CD4-positive, alpha-beta T cell (primary cell): ENCODE measurements at regions not wholly inside any gene's neighbourhood (a gene's known extent, or its start where the extent isn't known, plus 50 kb on each side); places are given as distances from the start of the nearest gene placed in this dataset.

ENCODE experiments used
- ATAC-seq: fragments of 200-7000 bp; cut with Tn5 transposase; one replicate; pipeline ENCODE4 v1.10.0; 2022; ENCODE audit warnings: mild to moderate bottlenecking; ENCODE audit not compliant: poor library complexity
- CTCF ChIA-PET: fragments of 350-600 bp; sonication (Branson Sonifier 250); formaldehyde crosslinking; loops from one replicate; lab custom pipeline; 2021; ENCODE audit warnings: antibody characterized with exemption, inconsistent platforms; lab: Charles Lee
- POLR2A ChIA-PET: fragments of 350-600 bp; sonication (Branson Sonifier 250); formaldehyde crosslinking; loops from one replicate; lab custom pipeline; 2021; ENCODE audit warnings: antibody characterized with exemption, inconsistent platforms; lab: Charles Lee
- DNase-seq, 14 experiments: peaks; one replicate each; pipeline ENCODE4 v3.0.0-alpha.2; 2013 to 2020; ENCODE audit warnings: mixed read lengths in 2 of 14
- H3K27ac ChIP-seq, 2 donors: one replicate each; pipeline versions ENCODE4 v1.5.1 to v1.7.0; 2013; ENCODE audit warnings: low read length in 2 of 2, low read depth in 1 of 2, mild to moderate bottlenecking in 1 of 2
- H3K27me3 ChIP-seq, 2 experiments: 1 replicate in 1 of 2; 2 replicates in 1 of 2; pipeline versions ENCODE4 v1.6.1 to v1.7.0; 2013; ENCODE audit warnings: low read length in 2 of 2, control low read depth in 1 of 2, mild to moderate bottlenecking in 1 of 2, moderate library complexity in 1 of 2; ENCODE audit not compliant: insufficient read depth in 2 of 2, control insufficient read depth in 1 of 2
- H3K36me3 ChIP-seq: one replicate; pipeline ENCODE4 v1.6.1; 2013; ENCODE audit warnings: low read length, control low read depth; ENCODE audit not compliant: insufficient read depth
- H3K4me1 ChIP-seq: one replicate; pipeline ENCODE4 v1.6.1; 2013; ENCODE audit warnings: low read length, control low read depth; ENCODE audit not compliant: insufficient read depth
- H3K4me3 ChIP-seq: one replicate; pipeline ENCODE4 v1.5.1; 2013; ENCODE audit warnings: mild to moderate bottlenecking, low read length, moderate library complexity
- H3K9me3 ChIP-seq, 2 experiments: 1 replicate in 1 of 2; 2 replicates in 1 of 2; pipeline versions ENCODE4 v1.6.1 to v1.7.0; 2013; ENCODE audit warnings: low read length in 2 of 2, mild to moderate bottlenecking in 2 of 2, control low read depth in 1 of 2, moderate library complexity in 1 of 2; ENCODE audit not compliant: control insufficient read depth in 1 of 2, insufficient read depth in 1 of 2
- H3K27ac Mint-ChIP-seq: one replicate; pipeline ENCODE4 v1.8.0; 2020; ENCODE audit warnings: mixed read lengths
- H3K27me3 Mint-ChIP-seq: one replicate; pipeline ENCODE4 v1.8.0; 2021; ENCODE audit warnings: mixed read lengths
- H3K36me3 Mint-ChIP-seq: one replicate; pipeline ENCODE4 v1.8.0; 2021; ENCODE audit warnings: low read depth, mixed read lengths
- H3K4me1 Mint-ChIP-seq: one replicate; pipeline ENCODE4 v1.8.0; 2021; ENCODE audit warnings: low read depth, mixed read lengths
- H3K4me3 Mint-ChIP-seq: one replicate; pipeline ENCODE4 v1.8.0; 2020; ENCODE audit warnings: mild to moderate bottlenecking, mixed read lengths
- H3K9me3 Mint-ChIP-seq: one replicate; pipeline ENCODE4 v1.8.0; 2020; ENCODE audit warnings: mixed read lengths
- intact Hi-C, 2 experiments: fragments of 100-400 bp; cut with DNase I in 1 of 2; cut with micrococcal nuclease in 1 of 2; formaldehyde crosslinking; loops; one replicate each; pipeline versions ENCODE4 v1.15.1 to v1.9.0; 2023 to 2025; cut with DNase I, micrococcal nuclease
- TF ChIP-seq, protein P1 (sequence below): fragments of 200-600 bp; IDR thresholded peaks from one replicate; pipeline ENCODE4 v1.8.0; 2022; ENCODE audit warnings: antibody characterized with exemption, mild to moderate bottlenecking

DNA sequence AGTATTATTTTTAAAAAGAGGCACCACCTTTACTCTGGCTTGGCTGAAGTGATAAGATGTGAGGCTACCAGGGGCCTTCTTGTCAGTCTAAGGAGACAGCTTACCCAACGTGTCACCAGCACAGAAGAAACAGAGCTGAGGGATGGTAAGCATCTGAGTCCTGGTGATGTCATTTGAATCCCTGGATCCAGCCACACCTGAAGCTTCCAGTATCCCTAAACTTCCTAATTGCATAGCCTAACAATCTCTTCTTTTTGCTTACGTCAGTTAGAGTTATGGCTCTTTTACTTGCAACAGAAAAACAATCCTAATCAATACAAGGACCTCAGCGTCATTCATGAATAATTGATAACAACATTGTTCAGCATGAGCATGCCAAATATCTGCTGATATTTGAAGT lies 436.6 kb downstream of the SHISA9 start:
- no peak overlapping the region for H3K4me3 ChIP-seq
- intact Hi-C loops: no loop called here
- CTCF ChIA-PET: no interaction called here
- H3K27me3 ChIP-seq: no peaks in the 10 kb centered on the region
- Mint-ChIP-seq H3K27me3 (peaks cover 4% of the 10 kb centered on the region), H3K4me1 (no peaks in the 10 kb centered on the region), H3K9me3 (no peaks in the 10 kb centered on the region), H3K36me3 (no peaks in the 10 kb centered on the region), H3K4me3 (no peak overlapping the region), H3K27ac (no peak overlapping the region)
- no peaks in the 10 kb centered on the region for H3K4me1 ChIP-seq
- POLR2A ChIA-PET: no interaction called here
- DNase-seq (no peak), ATAC-seq (no peak)
- H3K9me3 ChIP-seq: no peaks in the 10 kb centered on the region
- TF ChIP-seq, protein P1, sequence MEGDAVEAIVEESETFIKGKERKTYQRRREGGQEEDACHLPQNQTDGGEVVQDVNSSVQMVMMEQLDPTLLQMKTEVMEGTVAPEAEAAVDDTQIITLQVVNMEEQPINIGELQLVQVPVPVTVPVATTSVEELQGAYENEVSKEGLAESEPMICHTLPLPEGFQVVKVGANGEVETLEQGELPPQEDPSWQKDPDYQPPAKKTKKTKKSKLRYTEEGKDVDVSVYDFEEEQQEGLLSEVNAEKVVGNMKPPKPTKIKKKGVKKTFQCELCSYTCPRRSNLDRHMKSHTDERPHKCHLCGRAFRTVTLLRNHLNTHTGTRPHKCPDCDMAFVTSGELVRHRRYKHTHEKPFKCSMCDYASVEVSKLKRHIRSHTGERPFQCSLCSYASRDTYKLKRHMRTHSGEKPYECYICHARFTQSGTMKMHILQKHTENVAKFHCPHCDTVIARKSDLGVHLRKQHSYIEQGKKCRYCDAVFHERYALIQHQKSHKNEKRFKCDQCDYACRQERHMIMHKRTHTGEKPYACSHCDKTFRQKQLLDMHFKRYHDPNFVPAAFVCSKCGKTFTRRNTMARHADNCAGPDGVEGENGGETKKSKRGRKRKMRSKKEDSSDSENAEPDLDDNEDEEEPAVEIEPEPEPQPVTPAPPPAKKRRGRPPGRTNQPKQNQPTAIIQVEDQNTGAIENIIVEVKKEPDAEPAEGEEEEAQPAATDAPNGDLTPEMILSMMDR: no peak
- no peaks in the 10 kb centered on the region for H3K36me3 ChIP-seq
- H3K27ac ChIP-seq: no peak overlapping the region

- H3K27me3 Mint-ChIP-seq: no peaks in the 10 kb centered on the region
- CTCF ChIA-PET: no interaction called here
- no peaks in the 10 kb centered on the region for H3K36me3 Mint-ChIP-seq
Measured at GRCh38 chr16:13342675-13343074, 441.3 kb downstream of the SHISA9 start.

GRCh38 chr16:13344001-13344400 lies 442.6 kb downstream of the SHISA9 start:
- H3K27me3 ChIP-seq: no peaks in the 10 kb centered on the region
- H3K4me1 Mint-ChIP-seq: no peaks in the 10 kb centered on the region
- CTCF ChIA-PET: no interaction called here
- intact Hi-C loops: no loop called here
- no peaks in the 10 kb centered on the region for H3K36me3 ChIP-seq
- H3K4me3 Mint-ChIP-seq: no peak overlapping the region
- TF ChIP-seq, protein P1: no peak
- H3K27ac Mint-ChIP-seq: no peak overlapping the region
- no peaks in the 10 kb centered on the region for H3K27me3 Mint-ChIP-seq
- H3K9me3 Mint-ChIP-seq: no peaks in the 10 kb centered on the region
- H3K36me3 Mint-ChIP-seq: no peaks in the 10 kb centered on the region
- ATAC-seq (no peak), DNase-seq (no peak)
- no peaks in the 10 kb centered on the region for H3K9me3 ChIP-seq
- POLR2A ChIA-PET: no interaction called here
- no peak overlapping the region for H3K27ac ChIP-seq
- H3K4me1 ChIP-seq: no peaks in the 10 kb centered on the region
- no peak overlapping the region for H3K4me3 ChIP-seq

More at GRCh38 chr16:13342675-13343074, 441.3 kb downstream of the SHISA9 start:
- H3K4me1 ChIP-seq: no peaks in the 10 kb centered on the region
- H3K9me3 ChIP-seq: no peaks in the 10 kb centered on the region
- POLR2A ChIA-PET: no interaction called here
- H3K27ac Mint-ChIP-seq: no peak overlapping the region
- no peak for ATAC-seq
- H3K4me3 ChIP-seq: no peak overlapping the region
- H3K27me3 ChIP-seq: no peaks in the 10 kb centered on the region
- H3K27ac ChIP-seq: no peak overlapping the region
- no peaks in the 10 kb centered on the region for H3K9me3 Mint-ChIP-seq
- intact Hi-C loops: no loop called here
- no peaks in the 10 kb centered on the region for H3K36me3 ChIP-seq
- TF ChIP-seq, protein P1: no peak
- H3K4me3 Mint-ChIP-seq: no peak overlapping the region
- DNase-seq: no peak
- no peaks in the 10 kb centered on the region for H3K4me1 Mint-ChIP-seq
